ENCODE measurements at regions not wholly inside any gene's neighbourhood (a gene's known extent, or its start where the extent isn't known, plus 50 kb on each side); places are given as distances from the start of the nearest gene placed in this dataset.
A peak's percentile ranks its signal among the peaks of the same experiment; 100 is the strongest.

DNA sequence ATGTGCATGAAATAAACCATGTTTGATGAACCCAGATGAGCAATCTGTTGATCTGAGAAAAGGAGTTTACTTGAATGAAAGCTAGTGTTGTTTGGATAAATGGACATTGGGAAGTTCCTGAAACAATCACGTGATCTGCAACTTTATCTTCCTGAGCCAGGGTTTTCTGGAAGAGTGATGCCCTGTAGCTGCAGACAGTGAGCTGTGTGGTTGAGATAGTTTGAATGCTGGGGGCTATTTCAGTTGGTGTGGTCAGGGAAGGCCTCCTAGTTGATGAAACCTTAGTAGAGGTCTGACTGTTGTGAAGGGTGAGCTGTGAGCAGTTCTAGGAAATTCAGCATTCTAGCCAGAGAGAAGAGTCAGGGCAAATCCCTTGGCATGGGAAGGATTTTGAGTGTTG is 643.7 kb downstream of the UTRN start:
- H3K27ac ChIP-seq = no peak overlapping the region
- intact Hi-C loops (cut with DNase I; ENCODE audit: low total_unique reads) = no loop called here
- H3K4me3 ChIP-seq = no peak overlapping the region
- H3K36me3 ChIP-seq = no peaks in the 10 kb centered on the region
- no peak for DNase-seq
- peaks cover 0 to 6% (median 0%) of the 10 kb centered on the region in 4 donors for H3K4me1 ChIP-seq
- TF ChIP-seq POLR2AphosphoS5 (IDR thresholded peaks at IDR 0.05) (no peak), EP300 (IDR thresholded peaks at IDR 0.05) (no peak), POLR2A (IDR thresholded peaks at IDR 0.05) (no peak)
- TF ChIP-seq, protein P1, sequence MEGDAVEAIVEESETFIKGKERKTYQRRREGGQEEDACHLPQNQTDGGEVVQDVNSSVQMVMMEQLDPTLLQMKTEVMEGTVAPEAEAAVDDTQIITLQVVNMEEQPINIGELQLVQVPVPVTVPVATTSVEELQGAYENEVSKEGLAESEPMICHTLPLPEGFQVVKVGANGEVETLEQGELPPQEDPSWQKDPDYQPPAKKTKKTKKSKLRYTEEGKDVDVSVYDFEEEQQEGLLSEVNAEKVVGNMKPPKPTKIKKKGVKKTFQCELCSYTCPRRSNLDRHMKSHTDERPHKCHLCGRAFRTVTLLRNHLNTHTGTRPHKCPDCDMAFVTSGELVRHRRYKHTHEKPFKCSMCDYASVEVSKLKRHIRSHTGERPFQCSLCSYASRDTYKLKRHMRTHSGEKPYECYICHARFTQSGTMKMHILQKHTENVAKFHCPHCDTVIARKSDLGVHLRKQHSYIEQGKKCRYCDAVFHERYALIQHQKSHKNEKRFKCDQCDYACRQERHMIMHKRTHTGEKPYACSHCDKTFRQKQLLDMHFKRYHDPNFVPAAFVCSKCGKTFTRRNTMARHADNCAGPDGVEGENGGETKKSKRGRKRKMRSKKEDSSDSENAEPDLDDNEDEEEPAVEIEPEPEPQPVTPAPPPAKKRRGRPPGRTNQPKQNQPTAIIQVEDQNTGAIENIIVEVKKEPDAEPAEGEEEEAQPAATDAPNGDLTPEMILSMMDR (IDR thresholded peaks at IDR 0.05) = no peak
- 83 to 100% (median 95%) methylated on average over 1 of the region's 1 CpG for WGBS, 5 donors
- no peaks in the 10 kb centered on the region for H3K27me3 ChIP-seq
- no peaks in the 10 kb centered on the region for H3K9me3 ChIP-seq

DNA sequence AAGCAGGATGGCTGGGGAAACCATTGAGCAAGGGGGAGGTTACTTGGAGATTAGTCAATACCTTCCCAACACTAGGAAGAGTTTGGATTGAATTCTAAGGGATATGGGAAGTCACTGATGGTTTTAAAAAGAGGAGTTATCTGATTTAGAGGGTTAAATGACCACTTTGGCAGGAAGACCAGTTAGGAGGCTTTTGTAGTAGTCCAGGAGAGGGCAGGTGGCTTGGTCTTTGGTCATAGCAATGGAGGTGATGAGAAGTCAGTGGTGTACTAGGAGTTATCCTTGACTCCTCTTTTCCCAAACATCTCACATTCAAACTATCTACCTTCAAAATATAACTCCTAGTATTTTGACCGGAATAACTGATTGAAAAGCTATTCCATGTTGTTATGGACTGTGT is 644.1 kb downstream of the UTRN start:
- 94 to 100% (median 96%) methylated on average over 1 of the region's 1 CpG for WGBS, 5 donors
- Histone ChIP-seq H3K27ac (no peak overlapping the region), H3K4me1 (peaks cover 0 to 6% (median 0%) of the 10 kb centered on the region in 4 donors), H3K27me3 (no peaks in the 10 kb centered on the region), H3K4me3 (no peak overlapping the region), H3K36me3 (no peaks in the 10 kb centered on the region), H3K9me3 (no peaks in the 10 kb centered on the region)
- DNase-seq = no peak
- intact Hi-C loops (cut with DNase I; ENCODE audit: low total_unique reads) = no loop called here
- TF ChIP-seq POLR2AphosphoS5 (IDR thresholded peaks at IDR 0.05) (no peak), EP300 (IDR thresholded peaks at IDR 0.05) (no peak), POLR2A (IDR thresholded peaks at IDR 0.05) (no peak)
- TF ChIP-seq, protein P1 (IDR thresholded peaks at IDR 0.05) = no peak

DNA sequence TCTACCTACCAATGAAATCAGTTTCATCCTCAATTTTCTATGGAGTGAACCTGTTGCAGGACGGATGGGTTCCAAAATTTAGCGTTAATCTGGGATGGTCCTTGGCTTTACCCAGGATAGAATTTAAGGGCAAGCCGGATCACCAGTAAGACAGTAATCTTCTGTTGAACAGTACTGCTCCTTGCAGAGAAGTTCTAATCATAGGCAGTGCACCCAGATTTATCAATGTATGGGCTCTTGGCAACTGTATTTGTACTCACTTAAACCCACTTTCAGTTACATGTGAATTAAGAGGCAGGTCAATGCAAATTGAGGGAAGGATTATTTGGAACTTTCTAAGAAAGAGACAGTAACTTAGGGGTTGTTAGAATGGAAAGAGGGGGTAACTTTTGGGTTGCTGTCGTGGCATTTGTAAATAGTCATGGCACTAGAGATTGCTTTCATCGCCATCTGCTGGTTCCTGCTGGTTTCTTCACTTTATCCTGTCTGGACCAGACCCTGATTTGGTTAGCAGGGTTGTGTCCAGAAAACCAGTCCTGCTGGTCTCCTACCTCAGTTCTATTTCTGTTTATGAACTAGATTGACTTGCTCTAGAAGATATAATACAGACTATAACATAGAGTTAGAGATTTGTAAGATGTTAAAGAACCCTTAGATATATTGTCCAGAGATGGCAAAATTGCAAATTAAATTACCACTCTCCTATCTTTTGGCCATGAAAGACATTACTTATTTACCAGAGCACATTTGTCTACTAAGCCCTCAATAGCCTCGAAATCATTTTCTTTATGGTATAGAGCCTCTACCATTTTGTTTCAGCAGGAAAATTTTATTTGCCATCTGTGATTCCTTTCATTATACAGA is 646.3 kb downstream of the UTRN start:
- Histone ChIP-seq H3K9me3 (no peaks in the 10 kb centered on the region), H3K4me1 (peaks cover 0 to 6% (median 0%) of the 10 kb centered on the region in 4 donors), H3K4me3 (no peak overlapping the region), H3K27ac (no peak overlapping the region), H3K36me3 (no peaks in the 10 kb centered on the region), H3K27me3 (no peaks in the 10 kb centered on the region)
- no peak for TF ChIP-seq POLR2A (IDR thresholded peaks at IDR 0.05)
- TF ChIP-seq, protein P1 (IDR thresholded peaks at IDR 0.05) = peak in 5 of 7 experiments; percentile 26 to 54 (median 51)
- intact Hi-C loops (cut with DNase I; ENCODE audit: low total_unique reads) = no loop called here
- DNase-seq = peak; percentile 35 to 61
- WGBS, 5 donors = 58 to 63% (median 61%) methylated on average over 6 of the region's 6 CpGs

DNA sequence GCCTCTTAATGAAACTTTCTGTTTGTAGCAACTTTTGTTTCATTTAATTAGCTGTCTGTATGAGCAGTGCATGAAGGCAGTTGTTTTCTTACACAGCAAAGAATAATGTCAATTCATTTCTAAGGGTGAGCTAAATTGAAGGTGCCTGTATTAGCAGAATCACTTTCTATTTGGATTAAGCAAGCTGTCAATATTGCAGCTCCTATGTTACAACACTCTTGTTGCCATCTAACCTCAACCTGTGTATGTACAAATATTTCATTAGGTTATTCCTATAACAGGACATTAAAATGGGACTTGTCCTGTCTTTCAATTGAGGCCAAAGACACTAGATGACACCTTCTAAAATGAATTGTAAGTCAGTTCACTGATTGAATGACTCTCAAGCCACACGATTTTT is 647.5 kb downstream of the UTRN start:
- WGBS, 5 donors = 62 to 95% (median 82%) methylated on average over 1 of the region's 1 CpG
- no peak overlapping the region for H3K27ac ChIP-seq
- TF ChIP-seq EP300 (IDR thresholded peaks at IDR 0.05) (no peak), POLR2A (IDR thresholded peaks at IDR 0.05) (no peak), POLR2AphosphoS5 (IDR thresholded peaks at IDR 0.05) (no peak)
- TF ChIP-seq, protein P1 (IDR thresholded peaks at IDR 0.05) = no peak
- no peaks in the 10 kb centered on the region for H3K27me3 ChIP-seq
- no peak overlapping the region for H3K4me3 ChIP-seq
- intact Hi-C loops (cut with DNase I; ENCODE audit: low total_unique reads) = no loop called here
- H3K9me3 ChIP-seq = no peaks in the 10 kb centered on the region
- H3K4me1 ChIP-seq = peaks cover 0 to 6% (median 0%) of the 10 kb centered on the region in 4 donors
- H3K36me3 ChIP-seq = no peaks in the 10 kb centered on the region
- no peak for DNase-seq
